HCT116 (cell line): ENCODE measurements at regions not wholly inside any gene's neighbourhood (a gene's known extent, or its start where the extent isn't known, plus 50 kb on each side); places are given as distances from the start of the nearest gene placed in this dataset.

Experiments used
- ATAC-seq: fragments of 200-7000 bp; cut with Tn5 transposase; 2 replicates; pipeline ENCODE4 v1.9.1; 2020; ENCODE audit warnings: mild to moderate bottlenecking, moderate library complexity
- BruUV-seq: library from RNA; stranded (reverse); fragments of 400-500 nt; replicated peaks from 2 replicates; lab custom pipeline; 2021; lab: Mats Ljungman, UMichigan
- CTCF ChIA-PET: fragments of 300-600 bp; sonication (Branson Sonifier 250); formaldehyde crosslinking; loops from one replicate; lab custom pipeline; 2021; ENCODE audit warnings: antibody characterized with exemption; lab: Charles Lee
- POLR2A ChIA-PET: fragments of 300-600, 350-600 bp; sonication (Branson Sonifier 250); formaldehyde crosslinking; loops from one replicate; lab custom pipeline; 2021; ENCODE audit warnings: antibody characterized with exemption; lab: Charles Lee
- RAD21 ChIA-PET, 2 experiments: fragments of 300-600 bp; sonication (Branson Sonifier 250); formaldehyde crosslinking; loops; one replicate each; lab custom pipeline; 2023; ENCODE audit warnings: low total read pairs in 2 of 2; ENCODE audit not compliant: uncharacterized antibody in 2 of 2, unreplicated experiment in 2 of 2, low non-redundant PET in 1 of 2; lab: Charles Lee
- DNase-seq: peaks from one replicate; pipeline ENCODE4 v3.0.0-alpha.2; 2010; ENCODE audit warnings: low read depth, low spot score
- H2AFZ ChIP-seq: fragments of 200-600 bp; shearing (Covaris generic), sonication (generic); 2 replicates; pipeline ENCODE4 v1.6.1; 2017; ENCODE audit warnings: low read depth, mixed run types, mixed read lengths, antibody characterized with exemption, low read length; ENCODE audit not compliant: poor library complexity, severe bottlenecking
- H3K27ac ChIP-seq: 2 replicates; pipeline ENCODE4 v1.5.1; 2012; ENCODE audit warnings: low read depth, low read length
- H3K27me3 ChIP-seq: fragments of 200-600 bp; sonication (generic); 2 replicates; pipeline ENCODE4 v1.6.1; 2016; ENCODE audit warnings: mixed run types, low read length, mixed read lengths; ENCODE audit not compliant: insufficient read depth
- H3K36me3 ChIP-seq, 2 experiments: fragments of 200-500 bp in 1 of 2; fragments of 200-600 bp in 1 of 2; sonication (Bioruptor generic) in 1 of 2; sonication (generic) in 1 of 2; 2 replicates each; pipeline versions ENCODE4 v1.5.1 to v1.6.1; 2014 to 2016; ENCODE audit warnings: low read length in 2 of 2, inconsistent platforms in 1 of 2, mixed read lengths in 1 of 2, mixed run types in 1 of 2; ENCODE audit not compliant: insufficient read depth in 2 of 2, control insufficient read depth in 1 of 2
- H3K4me1 ChIP-seq, 2 experiments: fragments of 200-600 bp in 1 of 2; sonication (generic) in 1 of 2; 2 replicates each; pipeline versions ENCODE4 v1.5.1 to v1.6.1; 2012 to 2017; ENCODE audit warnings: low read length in 2 of 2, inconsistent platforms in 1 of 2, mild to moderate bottlenecking in 1 of 2, mixed read lengths in 1 of 2, mixed run types in 1 of 2, moderate library complexity in 1 of 2; ENCODE audit not compliant: insufficient read depth in 2 of 2, control insufficient read depth in 1 of 2
- H3K4me2 ChIP-seq: fragments of 200-600 bp; sonication (generic); 2 replicates; pipeline ENCODE4 v1.6.1; 2017; ENCODE audit warnings: mixed run types, low read length, mixed read lengths
- H3K4me3 ChIP-seq, 2 experiments: fragments of 200-600 bp in 1 of 2; sonication (generic) in 1 of 2; replicated peaks in 1 of 2; 2 replicates each; pipeline ENCODE4 v1.5.1; 2011 to 2016; ENCODE audit warnings: low read length in 2 of 2, control low read depth in 1 of 2, low read depth in 1 of 2, mild to moderate bottlenecking in 1 of 2, mixed read lengths in 1 of 2, mixed run types in 1 of 2
- H3K79me2 ChIP-seq: fragments of 200-600 bp; sonication (generic); 2 replicates; pipeline ENCODE4 v1.6.1; 2017; ENCODE audit warnings: mild to moderate bottlenecking, mixed run types, low read length, moderate library complexity, mixed read lengths; ENCODE audit not compliant: insufficient read depth
- H3K9ac ChIP-seq: fragments of 200-600 bp; sonication (generic); 2 replicates; pipeline ENCODE4 v1.6.1; 2016; ENCODE audit warnings: low read length, mixed read lengths
- H3K9me2 ChIP-seq: fragments of 200-600 bp; sonication (generic), shearing (Covaris generic); 2 replicates; pipeline ENCODE4 v1.6.1; 2017; ENCODE audit warnings: mixed run types, mild to moderate bottlenecking, moderate library complexity; ENCODE audit not compliant: insufficient read depth
- H3K9me3 ChIP-seq, 2 experiments: fragments of 200-500 bp in 1 of 2; fragments of 200-600 bp in 1 of 2; sonication (Bioruptor generic) in 1 of 2; sonication (generic) in 1 of 2; 2 replicates each; pipeline ENCODE4 v1.6.1; 2014 to 2017; ENCODE audit warnings: low read length in 2 of 2, mixed read lengths in 2 of 2, inconsistent platforms in 1 of 2, low read depth in 1 of 2, mild to moderate bottlenecking in 1 of 2, mixed run types in 1 of 2, moderate library complexity in 1 of 2; ENCODE audit not compliant: control insufficient read depth in 1 of 2, insufficient read depth in 1 of 2
- H4K20me1 ChIP-seq: fragments of 200-600 bp; sonication (generic), shearing (Covaris generic); 2 replicates; pipeline ENCODE4 v1.6.1; 2017; ENCODE audit warnings: mixed run types, mild to moderate bottlenecking, moderate library complexity; ENCODE audit not compliant: insufficient read depth
- CBX3 ChIP-seq: IDR thresholded peaks from 2 replicates; pipeline ENCODE4 v1.6.1; 2012; ENCODE audit warnings: low read depth
- CEBPB ChIP-seq: IDR thresholded peaks from 2 replicates; pipeline ENCODE4 v1.6.1; 2012; ENCODE audit warnings: low read depth
- ELF1 ChIP-seq: IDR thresholded peaks from 2 replicates; pipeline ENCODE4 v1.6.1; 2012; ENCODE audit warnings: low read depth, borderline replicate concordance
- EZH2 ChIP-seq: fragments of 200-600 bp; sonication (generic); IDR thresholded peaks from 2 replicates; pipeline ENCODE4 v1.6.1; 2017; ENCODE audit warnings: antibody characterized with exemption, mixed run types
- SP1 ChIP-seq: IDR thresholded peaks from 2 replicates; pipeline ENCODE4 v1.6.1; 2012; ENCODE audit warnings: low read depth
- YY1 ChIP-seq: IDR thresholded peaks from 2 replicates; pipeline ENCODE4 v1.6.1; 2011; ENCODE audit warnings: low read length, low read depth, moderate library complexity, mild to moderate bottlenecking; ENCODE audit not compliant: insufficient replicate concordance; ENCODE audit errors: extremely low read depth
- ZFX ChIP-seq: fragments of 450-650 bp; IDR thresholded peaks from 2 replicates; pipeline ENCODE4 v1.6.1; 2017
- ZNF274 ChIP-seq: fragments of 200-500 bp; sonication (Bioruptor generic); IDR thresholded peaks from 2 replicates; pipeline ENCODE4 v1.6.1; 2014; ENCODE audit warnings: mild to moderate bottlenecking, low read depth, low read length, inconsistent platforms
- intact Hi-C: fragments of 100-400 bp; cut with micrococcal nuclease; formaldehyde crosslinking; loops from 2 replicates; pipeline ENCODE4 v1.10.0; 2022
- TF ChIP-seq, protein P1 (sequence below), 3 experiments: fragments of 200-600 bp in 1 of 3; sonication (generic) in 1 of 3; IDR thresholded peaks in 2 of 3; conservative IDR thresholded peaks in 1 of 3; 2 replicates each; pipeline ENCODE4 v1.5.1; 2012 to 2017; ENCODE audit warnings: low read depth in 2 of 3, low read length in 2 of 3, antibody characterized with exemption in 1 of 3, borderline replicate concordance in 1 of 3, control low read depth in 1 of 3, mild to moderate bottlenecking in 1 of 3, mixed read lengths in 1 of 3, mixed run types in 1 of 3, moderate library complexity in 1 of 3; ENCODE audit not compliant: insufficient read depth in 1 of 3
- TF ChIP-seq, protein P2 (sequence below): IDR thresholded peaks from 2 replicates; pipeline ENCODE4 v1.6.1; 2012; ENCODE audit warnings: low read depth
- TF ChIP-seq, protein P3 (sequence below): IDR thresholded peaks from 2 replicates; pipeline ENCODE4 v1.6.1; 2012
- TF ChIP-seq, protein P4 (sequence below): IDR thresholded peaks from 2 replicates; pipeline ENCODE4 v1.6.1; 2011; ENCODE audit warnings: mild to moderate bottlenecking, low read length, moderate library complexity; ENCODE audit not compliant: insufficient replicate concordance; ENCODE audit errors: extremely low read depth
- TF ChIP-seq, protein P5 (sequence below): IDR thresholded peaks from 2 replicates; pipeline ENCODE4 v1.6.1; 2012

DNA sequence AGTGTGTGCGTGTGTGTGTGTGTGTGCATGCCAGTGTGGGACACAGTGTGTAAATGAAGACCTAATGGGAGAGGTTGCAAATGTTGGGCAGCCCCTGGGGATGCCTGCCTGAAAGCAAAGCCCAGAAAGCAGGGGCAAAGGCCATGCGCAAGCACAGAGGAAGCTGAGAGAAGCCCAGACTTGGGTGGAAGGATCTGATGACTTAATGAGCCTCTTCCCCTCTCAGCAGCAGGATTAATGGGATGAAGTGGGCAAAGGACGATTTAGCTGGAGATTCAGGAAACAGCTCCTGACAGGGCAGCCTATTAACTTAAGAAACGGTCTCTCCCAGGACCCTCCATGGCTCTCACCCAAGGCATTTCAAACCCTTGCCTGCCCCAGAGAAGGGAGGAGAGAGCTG lies 107.3 kb downstream of the EFNB1 start:
- Histone ChIP-seq H3K9ac (no peak overlapping the region), H4K20me1 (no peaks in the 10 kb centered on the region), H3K4me3 (no peak overlapping the region), H3K36me3 (no peaks in the 10 kb centered on the region), H3K9me2 (no peaks in the 10 kb centered on the region), H3K4me2 (no peak overlapping the region), H3K27me3 (no peaks in the 10 kb centered on the region), H3K27ac (no peak overlapping the region), H3K79me2 (no peaks in the 10 kb centered on the region), H3K4me1 (peaks cover 0 to 10% of the 10 kb centered on the region in 2 experiments; a peak in 2 of 4 replicates), H2AFZ (no peak overlapping the region), H3K9me3 (no peaks in the 10 kb centered on the region)
- ChIA-PET RAD21 (no interaction called here), CTCF (no interaction called here), POLR2A (no interaction called here)
- ATAC-seq (no peak), DNase-seq (no peak)
- intact Hi-C loops = no loop called here
- TF ChIP-seq CBX3 = no peak
- TF ChIP-seq, protein P1, sequence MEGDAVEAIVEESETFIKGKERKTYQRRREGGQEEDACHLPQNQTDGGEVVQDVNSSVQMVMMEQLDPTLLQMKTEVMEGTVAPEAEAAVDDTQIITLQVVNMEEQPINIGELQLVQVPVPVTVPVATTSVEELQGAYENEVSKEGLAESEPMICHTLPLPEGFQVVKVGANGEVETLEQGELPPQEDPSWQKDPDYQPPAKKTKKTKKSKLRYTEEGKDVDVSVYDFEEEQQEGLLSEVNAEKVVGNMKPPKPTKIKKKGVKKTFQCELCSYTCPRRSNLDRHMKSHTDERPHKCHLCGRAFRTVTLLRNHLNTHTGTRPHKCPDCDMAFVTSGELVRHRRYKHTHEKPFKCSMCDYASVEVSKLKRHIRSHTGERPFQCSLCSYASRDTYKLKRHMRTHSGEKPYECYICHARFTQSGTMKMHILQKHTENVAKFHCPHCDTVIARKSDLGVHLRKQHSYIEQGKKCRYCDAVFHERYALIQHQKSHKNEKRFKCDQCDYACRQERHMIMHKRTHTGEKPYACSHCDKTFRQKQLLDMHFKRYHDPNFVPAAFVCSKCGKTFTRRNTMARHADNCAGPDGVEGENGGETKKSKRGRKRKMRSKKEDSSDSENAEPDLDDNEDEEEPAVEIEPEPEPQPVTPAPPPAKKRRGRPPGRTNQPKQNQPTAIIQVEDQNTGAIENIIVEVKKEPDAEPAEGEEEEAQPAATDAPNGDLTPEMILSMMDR (IDR thresholded peaks at IDR 0.05 in 2 of 3, conservative IDR thresholded peaks at IDR 0.05 in 1 of 3; ENCODE audit: borderline replicate concordance in 1 of 3, insufficient read depth in 1 of 3, low read depth in 2 of 3, low read length in 2 of 3) = no peak
- TF ChIP-seq, protein P2, sequence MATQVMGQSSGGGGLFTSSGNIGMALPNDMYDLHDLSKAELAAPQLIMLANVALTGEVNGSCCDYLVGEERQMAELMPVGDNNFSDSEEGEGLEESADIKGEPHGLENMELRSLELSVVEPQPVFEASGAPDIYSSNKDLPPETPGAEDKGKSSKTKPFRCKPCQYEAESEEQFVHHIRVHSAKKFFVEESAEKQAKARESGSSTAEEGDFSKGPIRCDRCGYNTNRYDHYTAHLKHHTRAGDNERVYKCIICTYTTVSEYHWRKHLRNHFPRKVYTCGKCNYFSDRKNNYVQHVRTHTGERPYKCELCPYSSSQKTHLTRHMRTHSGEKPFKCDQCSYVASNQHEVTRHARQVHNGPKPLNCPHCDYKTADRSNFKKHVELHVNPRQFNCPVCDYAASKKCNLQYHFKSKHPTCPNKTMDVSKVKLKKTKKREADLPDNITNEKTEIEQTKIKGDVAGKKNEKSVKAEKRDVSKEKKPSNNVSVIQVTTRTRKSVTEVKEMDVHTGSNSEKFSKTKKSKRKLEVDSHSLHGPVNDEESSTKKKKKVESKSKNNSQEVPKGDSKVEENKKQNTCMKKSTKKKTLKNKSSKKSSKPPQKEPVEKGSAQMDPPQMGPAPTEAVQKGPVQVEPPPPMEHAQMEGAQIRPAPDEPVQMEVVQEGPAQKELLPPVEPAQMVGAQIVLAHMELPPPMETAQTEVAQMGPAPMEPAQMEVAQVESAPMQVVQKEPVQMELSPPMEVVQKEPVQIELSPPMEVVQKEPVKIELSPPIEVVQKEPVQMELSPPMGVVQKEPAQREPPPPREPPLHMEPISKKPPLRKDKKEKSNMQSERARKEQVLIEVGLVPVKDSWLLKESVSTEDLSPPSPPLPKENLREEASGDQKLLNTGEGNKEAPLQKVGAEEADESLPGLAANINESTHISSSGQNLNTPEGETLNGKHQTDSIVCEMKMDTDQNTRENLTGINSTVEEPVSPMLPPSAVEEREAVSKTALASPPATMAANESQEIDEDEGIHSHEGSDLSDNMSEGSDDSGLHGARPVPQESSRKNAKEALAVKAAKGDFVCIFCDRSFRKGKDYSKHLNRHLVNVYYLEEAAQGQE = no peak
- TF ChIP-seq CEBPB = no peak
- no peak for TF ChIP-seq YY1
- TF ChIP-seq ZFX = no peak
- TF ChIP-seq, protein P3, sequence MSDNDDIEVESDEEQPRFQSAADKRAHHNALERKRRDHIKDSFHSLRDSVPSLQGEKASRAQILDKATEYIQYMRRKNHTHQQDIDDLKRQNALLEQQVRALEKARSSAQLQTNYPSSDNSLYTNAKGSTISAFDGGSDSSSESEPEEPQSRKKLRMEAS = no peak
- TF ChIP-seq EZH2 = no peak
- TF ChIP-seq SP1 = no peak
- TF ChIP-seq, protein P4, sequence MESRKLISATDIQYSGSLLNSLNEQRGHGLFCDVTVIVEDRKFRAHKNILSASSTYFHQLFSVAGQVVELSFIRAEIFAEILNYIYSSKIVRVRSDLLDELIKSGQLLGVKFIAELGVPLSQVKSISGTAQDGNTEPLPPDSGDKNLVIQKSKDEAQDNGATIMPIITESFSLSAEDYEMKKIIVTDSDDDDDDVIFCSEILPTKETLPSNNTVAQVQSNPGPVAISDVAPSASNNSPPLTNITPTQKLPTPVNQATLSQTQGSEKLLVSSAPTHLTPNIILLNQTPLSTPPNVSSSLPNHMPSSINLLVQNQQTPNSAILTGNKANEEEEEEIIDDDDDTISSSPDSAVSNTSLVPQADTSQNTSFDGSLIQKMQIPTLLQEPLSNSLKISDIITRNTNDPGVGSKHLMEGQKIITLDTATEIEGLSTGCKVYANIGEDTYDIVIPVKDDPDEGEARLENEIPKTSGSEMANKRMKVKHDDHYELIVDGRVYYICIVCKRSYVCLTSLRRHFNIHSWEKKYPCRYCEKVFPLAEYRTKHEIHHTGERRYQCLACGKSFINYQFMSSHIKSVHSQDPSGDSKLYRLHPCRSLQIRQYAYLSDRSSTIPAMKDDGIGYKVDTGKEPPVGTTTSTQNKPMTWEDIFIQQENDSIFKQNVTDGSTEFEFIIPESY = no peak
- TF ChIP-seq, protein P5, sequence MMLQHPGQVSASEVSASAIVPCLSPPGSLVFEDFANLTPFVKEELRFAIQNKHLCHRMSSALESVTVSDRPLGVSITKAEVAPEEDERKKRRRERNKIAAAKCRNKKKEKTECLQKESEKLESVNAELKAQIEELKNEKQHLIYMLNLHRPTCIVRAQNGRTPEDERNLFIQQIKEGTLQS = no peak
- no peak for TF ChIP-seq ELF1
- no peak for TF ChIP-seq ZNF274
- no TSS peak for BruUV-seq
